GM19463 (cell line): ENCODE measurements at regions not wholly inside any gene's neighbourhood (a gene's known extent, or its start where the extent isn't known, plus 50 kb on each side); places are given as distances from the start of the nearest gene placed in this dataset.

Experiments used
- ATAC-seq: cut with Tn5 transposase; IDR thresholded peaks from one replicate; pipeline ENCODE4 v1.9.1; 2021; ENCODE audit warnings: mild to moderate bottlenecking, moderate library complexity; ENCODE audit not compliant: unreplicated experiment

GRCh38 chr3:44185396-44185915 lies 56.2 kb upstream of the TOPAZ1 start:
- no peak for ATAC-seq

GRCh38 chr3:44186111-44186672 lies 55.5 kb upstream of the TOPAZ1 start:
- no peak for ATAC-seq

GRCh38 chr3:44186712-44187111 lies 55.0 kb upstream of the TOPAZ1 start:
- ATAC-seq, result no peak
